ENCODE measurements at regions not wholly inside any gene's neighbourhood (a gene's known extent, or its start where the extent isn't known, plus 50 kb on each side); places are given as distances from the start of the nearest gene placed in this dataset.

DNA sequence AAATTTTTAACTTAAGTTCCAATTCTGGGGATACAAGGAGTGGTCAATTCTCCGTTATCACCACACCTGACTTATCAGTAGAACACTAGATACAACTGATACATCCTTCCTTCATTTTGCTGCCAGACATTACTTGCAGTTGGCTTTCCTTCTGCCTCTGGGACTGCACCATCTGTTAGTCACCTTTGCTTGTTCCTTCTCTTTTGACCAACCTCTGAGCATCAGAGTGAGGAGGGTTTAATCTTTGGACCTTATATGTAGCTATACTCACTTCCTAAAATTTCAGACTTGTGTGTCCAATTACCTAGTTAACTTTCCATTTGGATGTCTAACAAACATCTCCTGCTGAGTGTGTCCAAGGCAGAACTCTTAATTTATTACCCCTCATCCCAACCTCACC, 330.7 kb downstream of the PTTG2 start:
- no peak for TF ChIP-seq EZH2 (IDR thresholded peaks at IDR 0.05)
- no peak for TF ChIP-seq REST (IDR thresholded peaks at IDR 0.05; ENCODE audit: low read depth)
- TF ChIP-seq, protein P1, sequence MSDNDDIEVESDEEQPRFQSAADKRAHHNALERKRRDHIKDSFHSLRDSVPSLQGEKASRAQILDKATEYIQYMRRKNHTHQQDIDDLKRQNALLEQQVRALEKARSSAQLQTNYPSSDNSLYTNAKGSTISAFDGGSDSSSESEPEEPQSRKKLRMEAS (IDR thresholded peaks at IDR 0.05): no peak
- TF ChIP-seq, protein P2, sequence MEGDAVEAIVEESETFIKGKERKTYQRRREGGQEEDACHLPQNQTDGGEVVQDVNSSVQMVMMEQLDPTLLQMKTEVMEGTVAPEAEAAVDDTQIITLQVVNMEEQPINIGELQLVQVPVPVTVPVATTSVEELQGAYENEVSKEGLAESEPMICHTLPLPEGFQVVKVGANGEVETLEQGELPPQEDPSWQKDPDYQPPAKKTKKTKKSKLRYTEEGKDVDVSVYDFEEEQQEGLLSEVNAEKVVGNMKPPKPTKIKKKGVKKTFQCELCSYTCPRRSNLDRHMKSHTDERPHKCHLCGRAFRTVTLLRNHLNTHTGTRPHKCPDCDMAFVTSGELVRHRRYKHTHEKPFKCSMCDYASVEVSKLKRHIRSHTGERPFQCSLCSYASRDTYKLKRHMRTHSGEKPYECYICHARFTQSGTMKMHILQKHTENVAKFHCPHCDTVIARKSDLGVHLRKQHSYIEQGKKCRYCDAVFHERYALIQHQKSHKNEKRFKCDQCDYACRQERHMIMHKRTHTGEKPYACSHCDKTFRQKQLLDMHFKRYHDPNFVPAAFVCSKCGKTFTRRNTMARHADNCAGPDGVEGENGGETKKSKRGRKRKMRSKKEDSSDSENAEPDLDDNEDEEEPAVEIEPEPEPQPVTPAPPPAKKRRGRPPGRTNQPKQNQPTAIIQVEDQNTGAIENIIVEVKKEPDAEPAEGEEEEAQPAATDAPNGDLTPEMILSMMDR (IDR thresholded peaks at IDR 0.05 in 2 of 3, conservative IDR thresholded peaks at IDR 0.05 in 1 of 3; ENCODE audit: borderline replicate concordance in 1 of 3, insufficient read depth in 1 of 3, low read depth in 2 of 3, low read length in 2 of 3): no peak
- TF ChIP-seq POLR2A (IDR thresholded peaks at IDR 0.05; ENCODE audit: borderline replicate concordance, extremely low read depth, insufficient read depth, insufficient read length): no peak
- no peak for TF ChIP-seq YY1 (IDR thresholded peaks at IDR 0.05; ENCODE audit: extremely low read depth, insufficient replicate concordance, low read depth, low read length)
- no peak for TF ChIP-seq ZNF274 (IDR thresholded peaks at IDR 0.05; ENCODE audit: low read depth, low read length)
- TF ChIP-seq RAD21 (IDR thresholded peaks at IDR 0.05; ENCODE audit: low read depth): no peak
- no peak for TF ChIP-seq JUND (IDR thresholded peaks at IDR 0.05)
- TF ChIP-seq EGR1 (IDR thresholded peaks at IDR 0.05; ENCODE audit: low read depth): no peak
